ENCODE measurements at regions not wholly inside any gene's neighbourhood (a gene's known extent, or its start where the extent isn't known, plus 50 kb on each side); places are given as distances from the start of the nearest gene placed in this dataset.

- TF ChIP-seq POLR2A (IDR thresholded peaks at IDR 0.05), result no peak
- no peak for TF ChIP-seq CTCF (IDR thresholded peaks at IDR 0.05)
- H3K27ac ChIP-seq, result no peak overlapping the region
- DNase-seq, result no peak
- H3K9me3 ChIP-seq, result no peaks in the 10 kb centered on the region
- 93% methylated on average over 3 of the region's 3 CpGs for WGBS, 2 donors
- H3K4me1 ChIP-seq, result no peaks in the 10 kb centered on the region
- no peaks in the 10 kb centered on the region for H3K36me3 ChIP-seq (ENCODE audit: low read depth, missing control alignments)
- intact Hi-C loops (cut with DNase I; ENCODE audit: low total_unique reads), result no loop called here
- no peak overlapping the region for H3K4me3 ChIP-seq
- no peaks in the 10 kb centered on the region for H3K27me3 ChIP-seq
These were observed 81.5 kb downstream of the SLIT2 start for GRCh38 chr4:20333141-20333715.

GRCh38 chr4:20337261-20337664 is 85.6 kb downstream of the SLIT2 start:
- no peaks in the 10 kb centered on the region for H3K27me3 ChIP-seq
- intact Hi-C loops (cut with DNase I; ENCODE audit: low total_unique reads), result no loop called here
- TF ChIP-seq CTCF (IDR thresholded peaks at IDR 0.05) (no peak), POLR2A (IDR thresholded peaks at IDR 0.05) (no peak)
- H3K36me3 ChIP-seq (ENCODE audit: low read depth, missing control alignments), result no peaks in the 10 kb centered on the region
- H3K4me3 ChIP-seq, result no peak overlapping the region
- 85 to 100% methylated on average over 1 of the region's 1 CpG for WGBS, 2 donors
- no peak for DNase-seq
- no peak overlapping the region for H3K27ac ChIP-seq
- H3K9me3 ChIP-seq, result no peaks in the 10 kb centered on the region
- no peaks in the 10 kb centered on the region for H3K4me1 ChIP-seq

- Histone ChIP-seq H3K27me3 (no peaks in the 10 kb centered on the region), H3K4me1 (no peaks in the 10 kb centered on the region), H3K4me3 (no peak overlapping the region), H3K27ac (no peak overlapping the region), H3K9me3 (no peaks in the 10 kb centered on the region), H3K36me3 (ENCODE audit: low read depth, missing control alignments) (no peaks in the 10 kb centered on the region)
- intact Hi-C loops (cut with DNase I; ENCODE audit: low total_unique reads), result no loop called here
- WGBS, 2 donors, result 90 to 97% methylated on average over 2 of the region's 2 CpGs
- TF ChIP-seq POLR2A (IDR thresholded peaks at IDR 0.05) (no peak), CTCF (IDR thresholded peaks at IDR 0.05) (no peak)
- DNase-seq, result no peak
These were observed 87.1 kb downstream of the SLIT2 start for GRCh38 chr4:20338841-20339240.

- no peaks in the 10 kb centered on the region for H3K4me1 ChIP-seq
- 84 to 89% methylated on average over 5 of the region's 5 CpGs for whole genome bisulfite sequencing, 2 donors
- TF ChIP-seq CTCF (IDR thresholded peaks at IDR 0.05) (no peak), POLR2A (IDR thresholded peaks at IDR 0.05) (no peak)
- no peak overlapping the region for H3K27ac ChIP-seq
- no peak overlapping the region for H3K4me3 ChIP-seq
- no peak for DNase-seq
- H3K9me3 ChIP-seq, result no peaks in the 10 kb centered on the region
- no peaks in the 10 kb centered on the region for H3K36me3 ChIP-seq (ENCODE audit: low read depth, missing control alignments)
- no peaks in the 10 kb centered on the region for H3K27me3 ChIP-seq
- intact Hi-C loops (cut with DNase I; ENCODE audit: low total_unique reads), result no loop called here
These were observed 89.5 kb downstream of the SLIT2 start for GRCh38 chr4:20341134-20341738.

- no peak overlapping the region for H3K27ac ChIP-seq
- TF ChIP-seq CTCF (IDR thresholded peaks at IDR 0.05) (no peak), POLR2A (IDR thresholded peaks at IDR 0.05) (no peak)
- intact Hi-C loops (cut with DNase I; ENCODE audit: low total_unique reads), result no loop called here
- H3K4me3 ChIP-seq, result no peak overlapping the region
- H3K4me1 ChIP-seq, result no peaks in the 10 kb centered on the region
- H3K9me3 ChIP-seq, result no peaks in the 10 kb centered on the region
- 85 to 92% methylated on average over 2 of the region's 2 CpGs for WGBS, 2 donors
- H3K36me3 ChIP-seq (ENCODE audit: low read depth, missing control alignments), result no peaks in the 10 kb centered on the region
- no peaks in the 10 kb centered on the region for H3K27me3 ChIP-seq
- no peak for DNase-seq
These were observed 95.8 kb downstream of the SLIT2 start for GRCh38 chr4:20347531-20347930.
